H9 (cell line): ENCODE measurements at regions not wholly inside any gene's neighbourhood (a gene's known extent, or its start where the extent isn't known, plus 50 kb on each side); places are given as distances from the start of the nearest gene placed in this dataset.

ENCODE experiments used
- DNase-seq: peaks from one replicate; pipeline ENCODE4 v3.0.0-alpha.2; 2017
- H2AFZ ChIP-seq: one replicate; pipeline ENCODE4 v1.6.1; 2013; ENCODE audit warnings: mild to moderate bottlenecking, low read length, control low read depth, moderate library complexity
- H2AK5ac ChIP-seq: 2 replicates; pipeline ENCODE4 v1.6.1; 2013; ENCODE audit warnings: low read length, control low read depth, mixed read lengths; ENCODE audit not compliant: insufficient read length
- H2BK120ac ChIP-seq: one replicate; pipeline ENCODE4 v1.6.1; 2013; ENCODE audit warnings: low read depth, mild to moderate bottlenecking, low read length, control low read depth, inconsistent platforms; ENCODE audit not compliant: poor library complexity, severe bottlenecking
- H2BK12ac ChIP-seq: 2 replicates; pipeline ENCODE4 v1.6.1; 2013; ENCODE audit warnings: low read length, control low read depth, mixed read lengths, low read depth; ENCODE audit not compliant: insufficient read length
- H2BK15ac ChIP-seq: 2 replicates; pipeline ENCODE4 v1.6.1; 2013; ENCODE audit warnings: low read depth, low read length, control low read depth
- H2BK20ac ChIP-seq: one replicate; pipeline ENCODE4 v1.6.1; 2013; ENCODE audit warnings: low read depth, mild to moderate bottlenecking, low read length, control low read depth, inconsistent platforms; ENCODE audit not compliant: poor library complexity, severe bottlenecking
- H2BK5ac ChIP-seq: 2 replicates; pipeline ENCODE4 v1.6.1; 2013; ENCODE audit warnings: low read length, control low read depth, mixed read lengths; ENCODE audit not compliant: insufficient read length
- H3K14ac ChIP-seq: 2 replicates; pipeline ENCODE4 v1.6.1; 2013; ENCODE audit warnings: low read length, control low read depth; ENCODE audit not compliant: insufficient read depth
- H3K18ac ChIP-seq: 2 replicates; pipeline ENCODE4 v1.6.1; 2013; ENCODE audit warnings: low read depth, mild to moderate bottlenecking, mixed read lengths, low read length, control low read depth; ENCODE audit not compliant: insufficient read length
- H3K23ac ChIP-seq: 2 replicates; pipeline ENCODE4 v1.6.1; 2013; ENCODE audit warnings: low read length, control low read depth, mixed read lengths, low read depth; ENCODE audit not compliant: insufficient read length
- H3K23me2 ChIP-seq: 2 replicates; pipeline ENCODE4 v1.6.1; 2013; ENCODE audit warnings: low read depth, mild to moderate bottlenecking, mixed read lengths, low read length, control low read depth; ENCODE audit not compliant: insufficient read length, poor library complexity, severe bottlenecking
- H3K27ac ChIP-seq: 2 replicates; pipeline ENCODE4 v1.5.1; 2013; ENCODE audit warnings: low read length, control low read depth, mixed read lengths, low read depth; ENCODE audit not compliant: insufficient read length
- H3K27me3 ChIP-seq: 2 replicates; pipeline ENCODE4 v1.6.1; 2013; ENCODE audit warnings: low read length, control low read depth, inconsistent platforms; ENCODE audit not compliant: insufficient read depth
- H3K4ac ChIP-seq: 2 replicates; pipeline ENCODE4 v1.6.1; 2013; ENCODE audit warnings: low read depth, mild to moderate bottlenecking, control low read depth, inconsistent platforms, low read length, moderate library complexity
- H3K4me1 ChIP-seq: 2 replicates; pipeline ENCODE4 v1.6.1; 2013; ENCODE audit warnings: low read length, control low read depth, inconsistent platforms; ENCODE audit not compliant: insufficient read depth
- H3K4me2 ChIP-seq: 2 replicates; pipeline ENCODE4 v1.6.1; 2013; ENCODE audit warnings: low read length, control low read depth, mixed read lengths; ENCODE audit not compliant: insufficient read length, insufficient read depth
- H3K56ac ChIP-seq: 2 replicates; pipeline ENCODE4 v1.6.1; 2013; ENCODE audit warnings: low read depth, mild to moderate bottlenecking, mixed read lengths, low read length, control low read depth; ENCODE audit not compliant: insufficient read length
- H3K79me1 ChIP-seq: 2 replicates; pipeline ENCODE4 v1.6.1; 2013; ENCODE audit warnings: low read depth, mild to moderate bottlenecking, moderate library complexity, low read length, control low read depth, inconsistent platforms; ENCODE audit not compliant: insufficient read depth, poor library complexity, severe bottlenecking
- H3K79me2 ChIP-seq: 2 replicates; pipeline ENCODE4 v1.6.1; 2013; ENCODE audit warnings: low read length, control low read depth, inconsistent platforms; ENCODE audit not compliant: insufficient read depth
- H3K9ac ChIP-seq: 2 replicates; pipeline ENCODE4 v1.6.1; 2013; ENCODE audit warnings: low read length, control low read depth, mixed read lengths; ENCODE audit not compliant: insufficient read length; ENCODE audit errors: extremely low read depth
- H3K9me3 ChIP-seq: one replicate; pipeline ENCODE4 v1.6.1; 2013; ENCODE audit warnings: low read depth, low read length, inconsistent platforms; ENCODE audit not compliant: control insufficient read depth
- H3T11ph ChIP-seq: one replicate; pipeline ENCODE4 v1.6.1; 2013; ENCODE audit warnings: mild to moderate bottlenecking, low read length, control low read depth, inconsistent platforms
- H4K20me1 ChIP-seq: one replicate; pipeline ENCODE4 v1.6.1; 2013; ENCODE audit not compliant: control insufficient read depth, insufficient read length, insufficient read depth
- H4K5ac ChIP-seq: 2 replicates; pipeline ENCODE4 v1.6.1; 2013; ENCODE audit warnings: low read depth, mild to moderate bottlenecking, mixed read lengths, low read length, control low read depth; ENCODE audit not compliant: insufficient read length
- H4K8ac ChIP-seq: replicated peaks from 2 replicates; pipeline ENCODE4 v1.6.1; 2013; ENCODE audit warnings: low read length, control low read depth, mixed read lengths, low read depth; ENCODE audit not compliant: insufficient read length
- H4K91ac ChIP-seq: 2 replicates; pipeline ENCODE4 v1.6.1; 2013; ENCODE audit warnings: low read depth, mild to moderate bottlenecking, moderate library complexity, mixed read lengths, low read length, control low read depth; ENCODE audit not compliant: insufficient read length
- H3K27ac Mint-ChIP-seq, 3 experiments: 2 replicates in 2 of 3; 3 replicates in 1 of 3; pipeline ENCODE4 v1.8.0; 2020 to 2021; ENCODE audit warnings: mixed read lengths in 3 of 3, mild to moderate bottlenecking in 1 of 3, moderate library complexity in 1 of 3
- H3K27me3 Mint-ChIP-seq: 2 replicates; pipeline ENCODE4 v1.8.0; 2021; ENCODE audit warnings: low read depth, mild to moderate bottlenecking, moderate library complexity, mixed read lengths
- H3K36me3 Mint-ChIP-seq, 3 experiments: 2 replicates in 2 of 3; 3 replicates in 1 of 3; pipeline ENCODE4 v1.8.0; 2020 to 2021; ENCODE audit warnings: low read depth in 3 of 3, mixed read lengths in 3 of 3; ENCODE audit not compliant: insufficient read depth in 1 of 3
- H3K4me1 Mint-ChIP-seq, 2 experiments: 2 replicates each; pipeline ENCODE4 v1.8.0; 2020; ENCODE audit warnings: mixed read lengths in 2 of 2
- H3K4me3 Mint-ChIP-seq, 2 experiments: 2 replicates in 1 of 2; 3 replicates in 1 of 2; pipeline ENCODE4 v1.8.0; 2020 to 2021; ENCODE audit warnings: mild to moderate bottlenecking in 2 of 2, mixed read lengths in 2 of 2, moderate library complexity in 1 of 2
- H3K9me3 Mint-ChIP-seq, 2 experiments: 2 replicates in 1 of 2; 3 replicates in 1 of 2; pipeline ENCODE4 v1.8.0; 2020; ENCODE audit warnings: mild to moderate bottlenecking in 2 of 2, mixed read lengths in 2 of 2, moderate library complexity in 1 of 2
- WGBS: extraction: QIAGEN DNeasy Blood & Tissue Kit; methylation state at CpG from one replicate; pipeline ENCODE4 v1.1.7; 2013; ENCODE audit warnings: missing lambda C conversion rate, low lambda C conversion rate, mixed read lengths; ENCODE audit not compliant: insufficient read length; ENCODE audit errors: extremely low coverage; 5-methylcytosine and 5-hydroxymethylcytosine counted together
- TF ChIP-seq, protein P1 (sequence below): fragments of 200-600 bp; sonication (generic); conservative IDR thresholded peaks from 3 replicates; pipeline ENCODE4 v1.8.0; 2021; ENCODE audit warnings: antibody characterized with exemption, mild to moderate bottlenecking

DNA sequence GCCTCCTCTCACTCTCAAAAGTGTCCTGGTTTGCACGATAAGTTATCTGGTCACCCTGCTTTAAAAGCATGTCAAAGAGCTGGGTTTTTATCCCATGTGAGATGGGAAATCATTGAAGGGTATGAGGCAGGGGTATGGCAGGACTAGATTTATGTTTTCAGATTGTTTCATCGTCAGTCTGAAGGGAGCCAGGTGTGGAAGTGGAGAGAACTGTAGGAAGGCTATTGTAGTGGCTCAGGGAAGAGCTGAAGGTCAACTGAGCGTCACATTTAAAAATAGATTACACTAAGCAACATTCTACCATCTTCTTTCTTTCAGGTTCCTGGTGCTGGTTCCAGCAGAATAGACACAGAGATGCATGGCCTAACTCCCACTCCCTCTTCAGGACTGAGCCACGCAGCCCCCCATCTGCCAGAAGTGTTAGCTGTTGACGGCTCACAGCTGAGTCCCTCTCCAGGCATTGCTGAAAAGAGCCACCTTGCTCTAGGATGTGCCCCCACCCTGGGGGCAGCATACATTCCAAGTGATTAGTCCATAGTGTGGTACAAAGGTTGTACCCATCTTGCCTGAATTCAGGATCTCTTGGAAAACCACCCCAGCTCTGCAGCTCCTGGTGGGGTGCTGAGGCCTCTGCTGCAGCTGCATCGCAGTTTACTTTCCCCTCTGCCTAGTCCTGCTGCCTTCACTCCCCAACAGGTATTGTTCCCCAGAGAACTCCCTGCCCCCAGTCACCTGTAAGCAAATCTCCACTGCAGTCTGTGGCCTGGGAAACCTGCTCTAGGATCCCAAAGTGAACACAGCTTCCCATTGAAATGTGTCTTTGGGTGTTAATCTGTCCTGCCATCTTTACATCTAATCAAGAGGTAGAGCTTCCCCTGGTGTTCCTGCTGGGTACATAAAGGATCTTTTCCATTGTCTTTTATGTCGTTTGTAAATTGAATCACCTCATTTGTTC lies 79.5 kb upstream of the KLF7 start:
- DNase-seq = peak; percentile 38

More for the DNA sequence above, 79.5 kb upstream of the KLF7 start:
- Histone ChIP-seq H3T11ph (no peak overlapping the region), H4K8ac (no peak overlapping the region), H3K14ac (no peak overlapping the region; the same call in 1 of the 2 replicates), H2AFZ (no peak overlapping the region), H3K56ac (no peak overlapping the region), H2BK12ac (no peak overlapping the region), H3K4me1 (no peaks in the 10 kb centered on the region), H4K91ac (no peak overlapping the region), H4K5ac (no peak overlapping the region), H3K4me2 (no peak overlapping the region), H3K27ac (no peak overlapping the region), H2AK5ac (no peak overlapping the region), H3K9ac (no peak overlapping the region), H2BK20ac (no peak overlapping the region), H3K9me3 (no peaks in the 10 kb centered on the region), H2BK5ac (no peak overlapping the region), H3K79me2 (no peaks in the 10 kb centered on the region), H3K79me1 (no peaks in the 10 kb centered on the region), H3K27me3 (no peaks in the 10 kb centered on the region), H3K4ac (no peak overlapping the region), H3K18ac (no peak overlapping the region), H2BK120ac (no peak overlapping the region), H3K23me2 (no peaks in the 10 kb centered on the region), H4K20me1 (no peaks in the 10 kb centered on the region), H2BK15ac (no peak overlapping the region), H3K23ac (no peak overlapping the region)
- no peak overlapping the region for H3K4me3 Mint-ChIP-seq
- peak overlapping the region; percentile 52 to 83 (median 81); a peak in 5 of 7 replicates for H3K27ac Mint-ChIP-seq
- TF ChIP-seq, protein P1, sequence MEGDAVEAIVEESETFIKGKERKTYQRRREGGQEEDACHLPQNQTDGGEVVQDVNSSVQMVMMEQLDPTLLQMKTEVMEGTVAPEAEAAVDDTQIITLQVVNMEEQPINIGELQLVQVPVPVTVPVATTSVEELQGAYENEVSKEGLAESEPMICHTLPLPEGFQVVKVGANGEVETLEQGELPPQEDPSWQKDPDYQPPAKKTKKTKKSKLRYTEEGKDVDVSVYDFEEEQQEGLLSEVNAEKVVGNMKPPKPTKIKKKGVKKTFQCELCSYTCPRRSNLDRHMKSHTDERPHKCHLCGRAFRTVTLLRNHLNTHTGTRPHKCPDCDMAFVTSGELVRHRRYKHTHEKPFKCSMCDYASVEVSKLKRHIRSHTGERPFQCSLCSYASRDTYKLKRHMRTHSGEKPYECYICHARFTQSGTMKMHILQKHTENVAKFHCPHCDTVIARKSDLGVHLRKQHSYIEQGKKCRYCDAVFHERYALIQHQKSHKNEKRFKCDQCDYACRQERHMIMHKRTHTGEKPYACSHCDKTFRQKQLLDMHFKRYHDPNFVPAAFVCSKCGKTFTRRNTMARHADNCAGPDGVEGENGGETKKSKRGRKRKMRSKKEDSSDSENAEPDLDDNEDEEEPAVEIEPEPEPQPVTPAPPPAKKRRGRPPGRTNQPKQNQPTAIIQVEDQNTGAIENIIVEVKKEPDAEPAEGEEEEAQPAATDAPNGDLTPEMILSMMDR = 0 out of 3 replicates have a peak, but pooled peaks have one; percentile 14
- H3K4me1 Mint-ChIP-seq = peaks cover 20 to 21% of the 10 kb centered on the region in 2 experiments
- H3K9me3 Mint-ChIP-seq = no peaks in the 10 kb centered on the region
- no CpG with 5 or more reads among the region's 7 CpGs for WGBS
- no peaks in the 10 kb centered on the region for H3K36me3 Mint-ChIP-seq
- no peaks in the 10 kb centered on the region for H3K27me3 Mint-ChIP-seq
